T47D (cell line): ENCODE measurements at regions not wholly inside any gene's neighbourhood (a gene's known extent, or its start where the extent isn't known, plus 50 kb on each side); places are given as distances from the start of the nearest gene placed in this dataset.

ENCODE experiments used
- DNase-seq, 2 experiments: peaks; one replicate each; pipeline versions ENCODE4 v3.0.0 to v3.0.0-alpha.2; 2011 to 2012; ENCODE audit warnings: low read depth in 1 of 2, low spot score in 1 of 2
- JUND ChIP-seq: IDR thresholded peaks from 2 replicates; pipeline ENCODE4 v1.6.1; 2012; ENCODE audit warnings: low read depth
- in situ Hi-C: cut with HindIII; loops from 2 replicates; pipeline ENCODE4 v1.10.0; 2016; ENCODE audit warnings: low sequenced_read_pairs, low pct_unique_long_range_greater_than_20kb

DNA sequence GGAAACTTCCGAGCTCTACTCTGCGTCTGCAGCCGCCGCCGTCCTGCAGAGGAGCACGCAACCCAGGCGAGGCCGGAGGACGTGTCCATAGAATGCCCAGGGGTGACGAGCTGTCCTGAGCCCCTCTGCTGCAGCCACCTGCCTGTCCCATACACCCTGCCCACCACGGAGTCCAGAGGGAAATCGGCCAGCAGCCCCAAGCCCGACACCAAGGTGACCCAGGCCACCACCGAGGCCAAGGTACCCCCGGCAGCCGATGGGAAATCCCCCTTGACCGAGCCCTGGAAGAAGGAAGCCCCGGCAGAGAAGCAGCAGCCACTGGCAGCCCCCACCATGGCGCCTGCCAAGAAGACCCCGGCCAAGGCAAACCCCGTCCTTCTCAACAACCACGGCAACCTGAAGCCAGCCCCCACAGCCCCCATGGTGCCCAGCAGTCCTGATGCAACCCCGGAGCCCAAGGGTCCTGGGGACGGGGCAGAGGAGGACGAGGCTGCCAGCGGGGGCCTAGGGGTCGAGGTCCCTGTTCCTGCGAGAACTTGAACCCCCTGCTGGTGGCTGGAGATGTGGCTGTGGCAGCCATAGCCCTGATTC lies 128.7 kb upstream of the C14orf180 start:
- in situ Hi-C loops = no loop called here
- no peak for DNase-seq
- no peak for TF ChIP-seq JUND

GRCh38 chr14:104451474-104451873 lies 128.1 kb upstream of the C14orf180 start:
- TF ChIP-seq JUND = no peak
- in situ Hi-C loops = no loop called here
- DNase-seq = no peak

DNA sequence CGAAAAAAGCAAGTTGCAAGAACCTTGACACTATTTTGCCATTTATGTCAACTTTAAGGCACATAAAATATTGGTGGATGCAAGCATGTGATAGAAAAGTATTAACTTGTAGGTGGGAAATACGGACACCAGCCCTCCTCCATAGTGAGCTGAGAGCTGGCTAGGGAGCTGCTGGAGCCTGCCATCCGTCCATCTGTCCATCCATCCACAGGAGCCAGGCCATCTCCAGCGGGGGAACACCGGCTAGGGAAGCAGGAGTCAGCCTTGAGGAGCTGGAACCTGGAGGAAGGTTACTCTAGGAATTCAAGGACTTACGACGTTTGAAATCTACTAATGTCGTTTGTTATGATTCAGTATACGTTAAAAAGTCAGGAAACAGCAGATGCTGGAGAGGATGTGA lies 120.7 kb upstream of the C14orf180 start:
- no peak for TF ChIP-seq JUND
- in situ Hi-C loops = no loop called here
- no peak for DNase-seq

DNA sequence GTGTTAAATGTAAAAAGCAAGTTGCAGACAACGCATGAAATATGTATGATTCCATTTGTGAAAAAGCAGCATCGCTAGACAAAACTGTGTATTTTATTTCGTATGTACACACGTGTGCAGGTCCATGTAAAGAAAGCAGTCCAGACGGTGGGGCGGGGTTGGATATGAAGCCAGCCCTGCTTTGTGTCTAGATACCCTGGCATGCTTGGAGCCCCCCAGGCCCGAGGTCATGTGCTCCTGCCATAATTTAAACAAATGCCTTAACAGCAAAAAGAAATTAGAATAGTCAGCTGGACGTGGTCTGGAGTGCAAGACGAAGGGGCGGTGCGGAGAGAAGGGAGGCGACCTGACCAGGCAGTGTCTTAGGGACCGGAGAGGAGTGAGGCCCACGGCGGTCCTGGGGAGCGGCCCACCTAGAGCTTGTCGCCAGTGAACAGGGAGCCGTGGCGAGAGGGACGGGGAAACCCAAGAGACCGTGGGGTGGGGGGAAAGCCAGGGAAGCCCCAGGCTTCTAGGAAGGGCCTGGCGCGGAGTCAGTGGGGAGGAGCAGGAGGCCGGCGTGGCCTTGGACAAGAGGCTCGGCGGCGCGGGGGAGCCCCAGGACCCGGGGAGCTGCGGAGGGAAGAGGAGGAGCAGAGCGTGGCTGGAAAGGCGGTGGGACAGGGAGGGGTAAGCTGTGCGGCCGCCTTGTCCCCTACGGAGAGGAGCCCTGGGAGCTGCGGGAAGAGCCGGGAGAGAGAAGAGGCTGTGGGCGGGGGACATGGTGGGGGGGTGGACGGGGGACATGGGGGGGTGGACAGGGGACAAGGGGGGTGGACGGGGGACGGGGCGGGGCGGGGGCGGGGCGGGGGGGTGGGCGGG lies 118.5 kb upstream of the C14orf180 start:
- in situ Hi-C loops = no loop called here

DNA sequence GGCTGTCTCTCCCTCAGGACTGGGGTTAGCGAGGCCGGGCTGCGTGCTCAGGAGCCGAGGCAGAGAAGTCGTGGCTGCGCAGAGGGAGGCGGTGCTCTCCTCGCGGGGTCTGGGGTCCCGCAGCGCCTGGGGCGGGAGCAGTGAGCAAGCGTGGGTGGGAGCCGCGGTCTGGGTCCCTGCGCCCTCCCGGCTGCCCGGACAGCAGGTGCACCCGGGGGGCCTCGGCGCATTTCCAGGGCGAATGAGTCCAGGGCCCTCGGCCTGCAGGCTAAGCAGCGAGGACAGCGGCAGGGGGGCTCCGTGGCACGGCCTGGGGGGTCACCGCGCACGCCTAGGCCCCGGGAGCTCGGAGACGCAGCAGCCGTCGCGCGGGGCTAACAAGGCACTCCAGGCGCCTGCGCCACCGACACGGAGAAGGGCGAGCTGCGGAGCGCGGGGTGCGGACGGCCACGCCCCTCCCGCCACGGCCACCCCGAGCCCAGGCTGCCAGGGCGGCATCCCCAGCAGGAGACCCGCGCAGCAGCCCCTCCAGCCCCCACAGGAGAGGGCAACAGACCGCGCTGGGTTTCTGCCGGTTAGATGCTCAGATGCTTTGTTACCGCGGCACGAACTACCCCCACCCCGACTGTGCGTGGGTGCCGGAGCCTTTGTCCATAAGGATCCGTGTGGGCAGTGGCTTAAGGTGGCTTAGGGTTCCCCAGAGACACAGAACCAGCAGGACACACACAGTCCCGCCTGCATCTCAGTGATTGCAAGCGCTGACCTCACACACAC lies 117.7 kb upstream of the C14orf180 start:
- in situ Hi-C loops = no loop called here
- no peak for TF ChIP-seq JUND
- DNase-seq = no peak

More for the DNA sequence above, 118.5 kb upstream of the C14orf180 start:
- DNase-seq = no peak
- no peak for TF ChIP-seq JUND

- in situ Hi-C loops = no loop called here
- no peak for TF ChIP-seq JUND
- DNase-seq = no peak
Observed at GRCh38 chr14:104462651-104463630, 116.6 kb upstream of the C14orf180 start.

DNA sequence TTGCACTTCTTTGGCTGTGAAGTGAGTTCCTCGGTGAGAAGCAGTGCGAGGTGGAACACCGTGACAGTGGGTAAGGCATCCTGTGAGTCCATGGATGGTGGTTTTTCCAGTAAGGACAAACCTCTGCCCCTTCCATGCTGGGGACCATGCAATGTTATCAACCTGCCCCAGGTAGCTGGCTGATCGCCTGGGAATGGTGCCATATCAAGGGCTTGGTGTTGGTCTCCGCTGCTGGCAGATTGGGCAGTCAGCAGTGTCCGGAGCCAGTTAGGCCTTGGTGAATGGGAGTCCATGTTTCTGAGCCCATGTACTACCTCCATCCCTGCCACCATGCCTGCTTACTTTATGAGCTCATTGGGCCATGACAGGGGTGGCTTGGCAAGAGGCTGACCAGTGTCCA lies 114.7 kb upstream of the C14orf180 start:
- DNase-seq = no peak
- in situ Hi-C loops = no loop called here
- TF ChIP-seq JUND = no peak

DNA sequence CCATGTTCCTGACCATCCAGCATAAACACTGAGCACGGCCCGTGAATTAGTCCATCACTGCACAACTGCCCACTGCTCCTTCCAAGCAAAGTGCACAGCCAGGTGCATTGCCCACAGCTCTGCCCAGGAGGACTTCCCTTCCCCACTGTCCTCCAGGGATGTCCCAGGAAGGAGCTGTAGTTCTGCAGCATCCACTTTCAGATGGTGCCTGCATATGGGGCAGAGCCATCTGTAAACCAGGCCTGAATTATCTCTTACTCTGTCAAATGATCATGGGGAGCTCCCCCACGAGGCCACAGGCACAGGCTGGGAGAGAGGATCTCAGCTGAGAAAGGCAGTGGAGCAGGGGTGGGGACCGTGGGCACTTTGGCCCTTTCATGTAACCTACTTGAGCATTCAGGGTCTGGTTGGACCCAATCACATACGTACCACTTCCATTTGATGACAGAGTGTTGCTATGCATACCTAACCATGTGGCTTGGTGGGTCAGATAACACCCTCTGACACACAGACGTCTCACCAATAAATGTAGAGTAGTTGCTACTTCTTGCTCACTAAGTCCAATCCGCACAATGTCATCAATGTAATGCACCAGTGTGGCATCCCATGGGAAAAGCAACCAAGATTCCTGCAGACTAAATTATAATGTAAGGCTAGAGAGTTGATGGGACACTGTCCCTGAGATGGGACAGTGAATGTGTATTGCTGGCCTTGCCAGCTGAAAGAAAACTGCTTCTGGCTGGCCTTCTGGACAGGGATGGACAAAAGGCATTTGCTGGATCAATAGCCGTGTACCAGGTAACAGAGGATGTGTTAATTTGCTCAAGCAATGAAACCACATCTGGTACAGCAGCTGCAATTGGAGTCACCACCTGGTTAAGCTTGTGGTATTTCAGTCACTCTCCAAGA lies 113.8 kb upstream of the C14orf180 start:
- in situ Hi-C loops = no loop called here
- TF ChIP-seq JUND = no peak
- no peak for DNase-seq

DNA sequence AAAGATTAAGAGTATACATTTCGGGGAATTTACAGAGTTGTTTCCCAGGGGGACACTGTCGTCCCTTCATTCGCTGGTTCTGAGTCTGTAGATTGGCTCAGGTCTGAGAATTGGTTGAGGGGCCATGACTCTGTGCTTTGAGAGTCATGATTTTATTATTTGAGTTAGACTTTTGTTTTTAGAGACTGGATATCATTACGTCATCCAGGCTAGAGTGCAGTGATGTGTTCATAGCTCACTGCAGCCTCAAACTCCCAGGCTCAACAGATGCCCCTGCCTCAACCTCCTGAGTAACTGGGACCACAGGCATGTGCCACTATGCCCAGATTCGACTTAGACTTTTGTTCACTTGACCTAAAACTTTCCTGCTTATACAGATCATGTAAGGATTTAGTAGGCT lies 112.3 kb upstream of the C14orf180 start:
- DNase-seq = no peak
- TF ChIP-seq JUND = no peak
- in situ Hi-C loops = no loop called here

DNA sequence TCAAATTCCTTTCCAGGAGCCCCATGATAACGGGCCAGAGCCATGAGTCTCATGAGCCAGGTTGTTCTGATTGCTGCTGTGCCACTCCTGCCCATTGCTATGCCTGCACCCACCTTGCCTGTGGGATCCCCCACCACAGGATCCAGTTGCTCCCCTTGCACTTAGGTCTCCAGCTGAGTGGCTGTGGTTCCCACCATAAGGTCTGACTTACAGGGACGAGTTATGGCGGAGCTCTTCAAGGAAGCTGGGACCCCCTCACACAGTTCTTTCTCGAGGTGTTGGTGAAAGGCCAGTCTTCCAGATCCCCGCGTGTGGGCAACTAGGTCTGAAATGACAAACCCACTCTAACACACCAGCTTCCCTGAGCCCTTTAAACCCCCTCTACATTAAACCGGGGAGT lies 111.9 kb upstream of the C14orf180 start:
- no peak for DNase-seq
- in situ Hi-C loops = no loop called here
- no peak for TF ChIP-seq JUND

DNA sequence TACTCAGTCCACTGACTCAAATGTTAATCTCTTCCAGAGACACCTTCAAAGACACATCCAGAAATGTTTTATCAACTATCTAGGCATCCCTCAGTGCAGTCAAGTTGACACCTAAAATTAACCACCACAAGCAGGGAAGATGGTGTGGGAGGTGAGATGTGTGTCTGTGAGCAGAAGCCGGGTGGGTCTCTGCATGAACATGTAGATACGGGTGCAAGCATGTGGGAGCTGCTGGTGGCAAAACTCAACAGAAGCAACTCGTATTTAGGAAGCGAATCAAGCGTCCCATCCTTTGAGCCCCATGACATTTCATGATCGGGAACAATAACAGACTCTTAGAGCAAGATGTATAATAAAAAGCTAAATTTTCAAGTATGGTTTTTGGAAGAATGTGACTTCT lies 110.0 kb upstream of the C14orf180 start:
- TF ChIP-seq JUND = no peak
- in situ Hi-C loops = no loop called here
- no peak for DNase-seq

GRCh38 chr14:104470588-104470987 lies 109.0 kb upstream of the C14orf180 start:
- DNase-seq = no peak
- in situ Hi-C loops = no loop called here
- TF ChIP-seq JUND = no peak
